HG02763 (cell line): ENCODE measurements at regions not wholly inside any gene's neighbourhood (a gene's known extent, or its start where the extent isn't known, plus 50 kb on each side); places are given as distances from the start of the nearest gene placed in this dataset.
"Not testable (repeated sequence)": the region's sequence is repeated elsewhere in the genome, so short reads cannot be mapped to it uniquely, and the experiment has no call there.

Experiments
- ATAC-seq: cut with Tn5 transposase; IDR thresholded peaks from one replicate; pipeline ENCODE4 v1.9.1; 2021; ENCODE audit warnings: mild to moderate bottlenecking, moderate library complexity; ENCODE audit not compliant: unreplicated experiment

- ATAC-seq, result no peak
Measured at GRCh38 chr14:81584495-81584894, 50.8 kb upstream of the SEL1L start.

GRCh38 chr14:81589381-81590065, 55.9 kb upstream of the SEL1L start:
- no peak for ATAC-seq

DNA sequence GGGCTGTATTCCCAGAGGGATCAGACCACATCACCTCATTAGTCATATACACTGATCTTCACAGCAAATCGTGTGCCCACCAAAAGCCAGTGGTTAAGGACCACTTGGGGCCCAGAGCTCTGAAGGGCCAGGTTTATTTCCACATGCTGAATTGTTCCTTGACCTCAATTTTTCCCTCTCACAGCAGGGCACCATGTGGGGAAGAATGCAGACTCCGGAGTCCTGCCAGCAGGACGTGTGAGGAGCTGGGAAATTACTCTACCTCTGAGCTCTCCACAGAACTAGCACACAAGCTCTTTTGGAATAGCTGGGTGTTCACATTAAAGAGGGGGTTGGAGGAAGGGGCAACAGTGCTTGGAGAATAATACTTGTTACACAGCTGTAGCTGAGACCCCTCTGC, 57.6 kb upstream of the SEL1L start:
- ATAC-seq, result no peak

DNA sequence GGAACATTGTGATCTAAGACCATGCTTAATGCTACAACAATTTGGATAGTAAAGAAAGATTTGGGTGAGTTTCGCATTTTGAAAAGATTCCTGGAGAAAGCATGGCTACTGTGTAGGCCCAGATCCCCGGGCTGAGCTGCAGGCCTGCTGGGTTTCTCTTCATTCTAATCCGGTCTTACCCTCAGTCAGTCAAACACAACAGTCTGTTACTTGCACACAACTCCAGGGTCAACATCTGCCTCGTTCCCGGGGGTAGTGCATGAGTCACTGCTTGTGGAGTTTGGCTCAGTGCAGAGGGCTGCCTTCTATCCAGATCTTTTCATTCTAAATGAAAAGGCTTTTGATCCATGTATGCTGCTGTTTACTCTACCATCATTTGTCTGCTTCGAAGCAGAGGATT, 60.4 kb upstream of the SEL1L start:
- no peak for ATAC-seq

DNA sequence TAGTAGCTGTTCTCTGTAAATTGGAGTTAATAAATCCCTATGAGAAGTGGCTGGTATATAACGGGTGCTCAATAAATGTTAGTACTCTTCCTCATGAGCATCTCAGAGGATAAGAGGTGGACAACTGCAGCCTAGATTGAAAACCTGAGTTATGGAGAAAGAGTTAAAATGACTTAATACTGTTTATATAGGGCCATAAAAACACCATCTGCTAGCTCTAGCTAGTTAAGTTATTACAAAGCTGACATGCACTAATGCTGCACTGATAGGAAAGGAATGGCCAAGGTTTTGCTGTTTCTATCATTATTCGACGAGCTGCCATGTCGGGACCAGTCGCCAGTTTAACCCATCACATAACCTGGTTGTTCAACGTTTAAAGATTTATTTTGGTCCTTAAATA, 72.0 kb upstream of the SEL1L start:
- ATAC-seq, result no peak

- ATAC-seq, result no peak
Measured at GRCh38 chr14:81613341-81614045, 79.8 kb upstream of the SEL1L start.

DNA sequence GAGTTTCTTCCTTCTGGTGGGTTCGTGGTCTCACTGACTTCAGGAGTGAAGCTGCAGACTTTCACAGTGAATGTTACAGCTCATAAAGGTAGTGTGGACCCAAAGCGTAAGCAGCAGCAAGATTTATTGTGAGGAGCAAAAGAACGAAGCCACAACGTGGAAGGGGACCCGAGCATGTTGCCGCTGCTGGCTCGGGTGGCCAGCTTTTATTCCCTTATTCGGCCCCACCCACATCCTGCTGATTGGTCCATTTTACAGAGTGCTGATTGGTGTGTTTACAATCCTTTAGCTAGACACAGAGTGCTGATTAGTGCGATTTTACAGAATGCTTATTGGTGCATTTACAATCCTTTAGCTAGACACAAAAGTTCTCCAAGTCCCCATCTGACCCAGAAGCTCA, 80.6 kb upstream of the SEL1L start:
- ATAC-seq, result not testable (repeated sequence)

- no peak for ATAC-seq
Measured at GRCh38 chr14:81618695-81619094, 85.0 kb upstream of the SEL1L start.

DNA sequence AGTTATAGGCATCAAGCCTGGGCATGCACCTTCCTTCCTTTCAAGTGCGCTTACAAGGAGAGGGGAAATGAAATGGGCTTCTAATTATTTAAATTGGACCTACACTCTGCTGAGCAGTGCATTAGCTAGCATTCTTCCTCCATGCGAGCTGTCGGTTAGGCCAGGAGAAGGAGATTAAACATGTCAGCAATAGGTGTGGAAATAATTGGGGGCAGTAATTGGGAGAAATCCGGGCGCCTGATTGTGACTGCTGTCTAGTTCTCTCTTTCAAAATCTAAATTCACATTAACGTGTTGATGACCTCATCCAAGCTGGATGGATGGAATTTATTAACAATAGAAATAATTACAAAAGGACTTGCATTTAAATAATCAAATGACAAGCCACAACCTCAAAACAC, 86.2 kb upstream of the SEL1L start:
- ATAC-seq, result no peak

DNA sequence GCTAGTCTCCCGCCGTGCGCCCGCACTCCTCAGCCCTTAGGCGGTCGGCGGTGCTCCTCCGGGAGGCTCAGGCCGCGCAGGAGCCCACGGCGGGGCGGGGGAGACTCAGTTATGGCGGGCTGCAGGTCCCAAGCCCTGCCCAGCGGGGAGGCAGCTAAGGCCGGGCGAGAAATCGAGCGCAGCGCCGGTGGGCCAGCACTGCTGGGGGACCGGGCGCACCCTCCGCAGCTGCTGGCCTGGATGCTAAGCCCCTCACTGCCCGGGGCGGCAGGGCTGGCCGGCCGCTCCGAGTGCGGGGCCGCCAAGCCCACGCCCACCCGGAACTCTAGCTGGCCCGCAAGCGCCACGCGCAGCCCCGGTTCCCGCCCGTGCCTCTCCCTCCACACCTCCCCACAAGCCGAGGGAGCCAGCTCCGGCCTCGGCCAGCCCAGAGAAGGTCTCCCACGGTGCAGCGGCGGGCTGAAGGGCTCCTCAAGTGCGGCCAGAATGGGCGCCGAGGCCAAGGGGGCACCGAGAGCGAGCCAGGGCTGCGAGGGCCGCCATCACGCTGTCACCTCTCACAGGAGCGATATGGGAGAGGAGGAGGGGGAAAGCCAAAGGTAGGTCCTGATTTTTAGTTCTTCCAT, 90.2 kb upstream of the SEL1L start:
- not testable (repeated sequence) for ATAC-seq

GRCh38 chr14:81625343-81625742, 91.7 kb upstream of the SEL1L start:
- ATAC-seq, result no peak

- ATAC-seq, result no peak
Measured at GRCh38 chr14:81632157-81632556, 98.5 kb upstream of the SEL1L start.

- ATAC-seq, result no peak
Measured at GRCh38 chr14:81633496-81633895, 99.8 kb upstream of the SEL1L start.

GRCh38 chr14:81637639-81638038, 104.0 kb upstream of the SEL1L start:
- no peak for ATAC-seq

- no peak for ATAC-seq
Measured at GRCh38 chr14:81638656-81639280, 105.1 kb upstream of the SEL1L start.

DNA sequence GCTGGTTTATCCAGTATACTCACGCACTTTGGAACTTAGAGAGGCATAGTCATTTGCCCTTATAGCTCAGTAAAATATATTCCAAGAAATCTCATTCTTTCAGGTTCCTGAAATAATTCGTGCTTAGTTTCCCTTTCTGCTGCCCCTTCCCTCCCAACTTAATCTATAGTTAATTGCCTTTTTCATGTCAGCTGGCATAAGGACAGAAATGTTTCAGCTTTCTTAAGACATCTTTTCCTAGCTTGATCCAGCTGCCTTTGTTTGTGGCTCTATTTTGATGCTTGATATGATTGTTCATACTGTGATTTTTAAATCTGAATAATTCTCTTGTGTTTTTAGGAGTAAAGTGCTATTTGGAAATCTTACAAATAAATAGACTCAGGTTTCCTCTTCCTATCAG, 120.0 kb upstream of the SEL1L start:
- ATAC-seq, result no peak

DNA sequence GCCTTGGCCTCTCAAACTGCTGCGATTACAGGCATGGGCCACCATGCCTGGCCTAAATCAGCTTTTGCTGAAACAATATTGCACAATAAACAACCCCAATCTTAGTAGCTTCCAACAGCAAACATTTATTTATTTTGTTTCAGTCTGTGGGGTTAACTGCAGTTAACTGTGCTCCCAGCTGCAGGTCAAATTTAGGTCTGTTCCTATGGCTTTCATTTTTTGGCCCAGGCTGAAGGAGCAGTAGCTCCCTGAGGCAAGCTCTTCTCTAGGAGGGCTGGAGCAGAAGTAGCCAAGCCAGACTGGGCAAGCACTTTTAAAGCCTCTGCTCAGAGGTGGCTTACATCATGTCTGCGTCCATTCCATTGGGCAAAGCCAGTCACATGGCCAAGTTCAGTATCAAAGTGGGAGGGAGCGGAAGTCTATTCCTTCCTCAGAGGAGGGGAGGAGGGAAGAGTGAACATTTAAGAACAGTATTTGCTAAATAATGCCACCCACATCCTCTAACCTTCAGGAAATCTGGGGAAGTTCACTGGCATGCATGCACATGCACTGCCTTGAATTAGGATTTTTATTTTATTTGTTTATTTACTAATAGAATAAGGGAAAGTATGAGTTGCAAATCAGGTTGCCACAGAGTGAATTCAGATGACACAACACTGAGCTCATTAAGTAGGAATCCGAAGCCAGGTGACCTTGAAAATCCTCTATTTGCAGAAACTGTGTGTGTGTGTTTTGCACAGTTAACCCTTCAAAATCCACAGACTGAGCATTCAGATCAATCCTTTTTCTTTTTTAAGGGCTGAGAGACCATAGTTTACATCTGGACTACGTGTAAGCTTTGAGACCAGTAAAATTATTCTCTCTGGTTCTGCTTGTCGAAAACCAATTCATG, 122.0 kb upstream of the SEL1L start:
- ATAC-seq, result no peak

- no peak for ATAC-seq
Measured at GRCh38 chr14:81656811-81657210, 123.2 kb upstream of the SEL1L start.

DNA sequence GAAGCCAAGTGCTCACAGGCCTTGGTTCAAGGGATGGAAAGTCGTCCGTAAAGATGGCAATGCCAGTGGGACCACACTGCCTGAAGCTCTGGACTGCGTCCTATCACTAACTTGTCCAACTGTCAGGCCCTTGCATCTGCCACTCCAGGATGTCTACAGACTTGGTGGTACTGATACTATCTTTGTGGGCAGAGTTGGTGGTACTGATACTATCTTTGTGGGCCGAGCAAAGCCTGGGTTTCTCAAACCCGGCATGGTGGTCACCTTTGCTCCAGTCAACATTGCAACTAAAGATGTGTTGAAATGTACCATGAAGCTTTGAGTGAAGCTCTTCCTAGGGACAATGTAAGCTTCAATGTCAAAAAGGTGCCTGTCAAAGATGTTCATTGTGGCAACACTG, 128.4 kb upstream of the SEL1L start:
- ATAC-seq, result no peak

DNA sequence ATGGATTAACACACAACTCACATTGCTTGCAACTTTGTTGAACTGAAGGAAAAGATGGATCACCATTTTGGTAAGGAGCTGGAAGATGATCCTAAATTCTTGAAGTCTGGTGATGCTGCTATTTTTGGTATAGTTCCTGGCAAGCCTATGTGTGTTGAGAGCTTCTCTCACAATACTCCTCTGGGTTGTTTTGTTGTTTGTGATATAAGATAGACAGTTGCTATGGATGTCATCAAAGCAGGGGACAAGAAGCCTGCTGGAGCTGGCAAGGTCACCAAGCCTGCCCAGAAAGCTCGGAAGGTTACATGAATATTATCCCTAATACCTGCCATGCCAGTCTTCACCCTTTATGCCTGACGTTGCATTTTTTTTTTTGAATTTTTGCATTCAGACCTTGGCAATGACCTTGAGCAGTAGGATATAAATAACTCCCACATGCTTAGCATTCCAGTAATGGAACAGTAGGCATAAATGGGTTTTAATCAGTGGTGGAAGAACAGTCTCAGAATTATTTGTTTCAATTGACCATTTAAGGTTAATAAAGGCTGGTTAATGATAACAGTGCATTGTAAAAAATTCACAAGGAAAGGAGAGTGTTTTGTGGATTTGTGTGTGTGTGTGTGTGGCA, 129.0 kb upstream of the SEL1L start:
- no peak for ATAC-seq
